HG03045 (cell line): ENCODE measurements at regions not wholly inside any gene's neighbourhood (a gene's known extent, or its start where the extent isn't known, plus 50 kb on each side); places are given as distances from the start of the nearest gene placed in this dataset.

Source experiments
- ATAC-seq: cut with Tn5 transposase; IDR thresholded peaks from one replicate; pipeline ENCODE4 v1.9.1; 2021; ENCODE audit warnings: mild to moderate bottlenecking, moderate library complexity; ENCODE audit not compliant: unreplicated experiment

- no peak for ATAC-seq
These were observed 220.5 kb downstream of the CENPF start for GRCh38 chr1:214823311-214824117.

GRCh38 chr1:214824763-214825162 lies 221.8 kb downstream of the CENPF start:
- no peak for ATAC-seq

GRCh38 chr1:214826619-214827018 lies 223.6 kb downstream of the CENPF start:
- ATAC-seq: no peak

- no peak for ATAC-seq
These were observed 224.9 kb downstream of the CENPF start for GRCh38 chr1:214827883-214828282.

- no peak for ATAC-seq
These were observed 227.9 kb downstream of the CENPF start for GRCh38 chr1:214830941-214831340.

- no peak for ATAC-seq
These were observed 229.0 kb downstream of the CENPF start for GRCh38 chr1:214831956-214832355.

- ATAC-seq: no peak
These were observed 230.3 kb downstream of the CENPF start for GRCh38 chr1:214833178-214833756.

- no peak for ATAC-seq
These were observed 234.4 kb downstream of the CENPF start for GRCh38 chr1:214837376-214837775.

GRCh38 chr1:214838351-214838750 lies 235.4 kb downstream of the CENPF start:
- no peak for ATAC-seq

- no peak for ATAC-seq
These were observed 237.4 kb downstream of the CENPF start for GRCh38 chr1:214840356-214840755.

- ATAC-seq: no peak
These were observed 239.7 kb upstream of the KCNK2 start for GRCh38 chr1:214842856-214843255.

GRCh38 chr1:214843281-214843680 lies 239.3 kb upstream of the KCNK2 start:
- no peak for ATAC-seq

- no peak for ATAC-seq
These were observed 238.2 kb upstream of the KCNK2 start for GRCh38 chr1:214844319-214844718.

- ATAC-seq: no peak
These were observed 236.3 kb upstream of the KCNK2 start for GRCh38 chr1:214846276-214846675.

GRCh38 chr1:214847071-214847810 lies 235.3 kb upstream of the KCNK2 start:
- ATAC-seq: no peak

- ATAC-seq: no peak
These were observed 234.4 kb upstream of the KCNK2 start for GRCh38 chr1:214848101-214848500.

GRCh38 chr1:214850432-214851050 lies 232.0 kb upstream of the KCNK2 start:
- ATAC-seq: no peak

- ATAC-seq: no peak
These were observed 229.2 kb upstream of the KCNK2 start for GRCh38 chr1:214853340-214853739.

- no peak for ATAC-seq
These were observed 228.2 kb upstream of the KCNK2 start for GRCh38 chr1:214854126-214854875.

GRCh38 chr1:214856843-214857242 lies 225.7 kb upstream of the KCNK2 start:
- no peak for ATAC-seq

- no peak for ATAC-seq
These were observed 224.8 kb upstream of the KCNK2 start for GRCh38 chr1:214857716-214858115.
